Glomerular visceral epithelial cell (primary cell): ENCODE measurements at regions not wholly inside any gene's neighbourhood (a gene's known extent, or its start where the extent isn't known, plus 50 kb on each side); places are given as distances from the start of the nearest gene placed in this dataset.
A peak's percentile ranks its signal among the peaks of the same experiment; 100 is the strongest.

Source experiments
- DNase-seq: peaks from one replicate; pipeline ENCODE4 v3.0.0-alpha.2; 2016; ENCODE audit errors: extremely low spot score

GRCh38 chr12:28937196-28937595 is 211.9 kb upstream of the FAR2 start:
- DNase-seq: peak; percentile 33

GRCh38 chr12:28938056-28938455 is 211.0 kb upstream of the FAR2 start:
- no peak for DNase-seq

- no peak for DNase-seq
Observed at GRCh38 chr12:28938581-28939235, 210.4 kb upstream of the FAR2 start.

- no peak for DNase-seq
Observed at GRCh38 chr12:28939427-28939826, 209.7 kb upstream of the FAR2 start.

GRCh38 chr12:28941248-28941647 is 207.8 kb upstream of the FAR2 start:
- DNase-seq: no peak

- no peak for DNase-seq
Observed at GRCh38 chr12:28946361-28946760, 202.7 kb upstream of the FAR2 start.

GRCh38 chr12:28948685-28949084 is 200.4 kb upstream of the FAR2 start:
- no peak for DNase-seq

- no peak for DNase-seq
Observed at GRCh38 chr12:28949184-28949583, 199.9 kb upstream of the FAR2 start.

- DNase-seq: no peak
Observed at GRCh38 chr12:28950049-28950448, 199.0 kb upstream of the FAR2 start.

GRCh38 chr12:28951935-28952334 is 197.1 kb upstream of the FAR2 start:
- no peak for DNase-seq

- no peak for DNase-seq
Observed at GRCh38 chr12:28954333-28954732, 194.7 kb upstream of the FAR2 start.

- DNase-seq: no peak
Observed at GRCh38 chr12:28955491-28955890, 193.6 kb upstream of the FAR2 start.

GRCh38 chr12:28955931-28956330 is 193.1 kb upstream of the FAR2 start:
- DNase-seq: no peak

- no peak for DNase-seq
Observed at GRCh38 chr12:28958553-28959195, 190.4 kb upstream of the FAR2 start.

GRCh38 chr12:28961948-28962384 is 187.1 kb upstream of the FAR2 start:
- no peak for DNase-seq

GRCh38 chr12:28963554-28963953 is 185.5 kb upstream of the FAR2 start:
- DNase-seq: peak; percentile 4

- DNase-seq: no peak
Observed at GRCh38 chr12:28966046-28966780, 182.9 kb upstream of the FAR2 start.

GRCh38 chr12:28967426-28967825 is 181.7 kb upstream of the FAR2 start:
- DNase-seq: no peak

GRCh38 chr12:28973491-28973890 is 175.6 kb upstream of the FAR2 start:
- DNase-seq: no peak

- no peak for DNase-seq
Observed at GRCh38 chr12:28974166-28974565, 174.9 kb upstream of the FAR2 start.

- no peak for DNase-seq
Observed at GRCh38 chr12:28974883-28975282, 174.2 kb upstream of the FAR2 start.

GRCh38 chr12:28975564-28976340 is 173.3 kb upstream of the FAR2 start:
- no peak for DNase-seq
